Ovary (tissue), 7 donors: ENCODE measurements at regions not wholly inside any gene's neighbourhood (a gene's known extent, or its start where the extent isn't known, plus 50 kb on each side); places are given as distances from the start of the nearest gene placed in this dataset.

Source experiments
- DNase-seq, 5 donors: peaks; one replicate each; pipeline ENCODE4 v3.0.0-alpha.2; 2019 to 2020
- H3K27ac ChIP-seq, 2 donors: fragments of 200-600 bp; one replicate each; pipeline versions ENCODE4 v1.5.1 to v1.8.0; 2019 to 2022
- H3K27me3 ChIP-seq: fragments of 200-600 bp; one replicate; pipeline ENCODE4 v1.8.0; 2022
- H3K36me3 ChIP-seq: fragments of 200-600 bp; sonication (generic); one replicate; pipeline ENCODE4 v1.5.1; 2019
- H3K4me1 ChIP-seq: one replicate; pipeline ENCODE4 v1.8.1; 2013; ENCODE audit warnings: mild to moderate bottlenecking, moderate library complexity; ENCODE audit not compliant: insufficient read depth
- H3K4me3 ChIP-seq: fragments of 200-600 bp; sonication (generic); one replicate; pipeline ENCODE4 v1.5.1; 2017
- H3K9me3 ChIP-seq, 2 donors: fragments of 200-600 bp in 1 of 2; sonication (generic) in 1 of 2; one replicate each; pipeline versions ENCODE4 v1.5.1 to v1.8.1; 2013 to 2019; ENCODE audit warnings: mild to moderate bottlenecking in 1 of 2, moderate library complexity in 1 of 2
- EP300 ChIP-seq: sonication (generic); formaldehyde crosslinking; IDR thresholded peaks from one replicate; pipeline ENCODE4 v1.6.1; 2017; ENCODE audit warnings: antibody characterized with exemption
- POLR2A ChIP-seq: fragments of 450-650 bp; IDR thresholded peaks from one replicate; pipeline ENCODE4 v1.6.1; 2017; ENCODE audit warnings: antibody characterized with exemption, mild to moderate bottlenecking, moderate library complexity
- WGBS, 3 donors: extraction: QIAGEN DNeasy Blood & Tissue Kit in 1 of 3; methylation state at CpG; one replicate each; pipeline versions ENCODE4 v1.1.5 to v1.1.7; 2013 to 2017; 5-methylcytosine and 5-hydroxymethylcytosine counted together
- intact Hi-C, 4 donors: fragments of 100-400 bp; cut with DNase I; formaldehyde crosslinking; loops; one replicate each; pipeline versions ENCODE4 v1.11.0 to v1.15.1; 2022 to 2023
- TF ChIP-seq, protein P1 (sequence below), 3 donors: fragments of 450-650 bp in 2 of 3; fragments of 200-600 bp in 1 of 3; IDR thresholded peaks; one replicate each; pipeline versions ENCODE4 v1.5.1 to v1.8.0; 2016 to 2022; ENCODE audit warnings: antibody characterized with exemption in 3 of 3, mild to moderate bottlenecking in 1 of 3
- donor health status: DM: no; HTN: no; CAD: no; lungs with moderate emphysema.
- donor health status: DM: no; HTN: no; CAD: no.
- donor health status: Bipolar disorder and iron deficiency.
- donor health status: DM: no; HTN: no; CAD: no.
- donor health status: DM: yes; HTN: yes; CAD: no.

DNA sequence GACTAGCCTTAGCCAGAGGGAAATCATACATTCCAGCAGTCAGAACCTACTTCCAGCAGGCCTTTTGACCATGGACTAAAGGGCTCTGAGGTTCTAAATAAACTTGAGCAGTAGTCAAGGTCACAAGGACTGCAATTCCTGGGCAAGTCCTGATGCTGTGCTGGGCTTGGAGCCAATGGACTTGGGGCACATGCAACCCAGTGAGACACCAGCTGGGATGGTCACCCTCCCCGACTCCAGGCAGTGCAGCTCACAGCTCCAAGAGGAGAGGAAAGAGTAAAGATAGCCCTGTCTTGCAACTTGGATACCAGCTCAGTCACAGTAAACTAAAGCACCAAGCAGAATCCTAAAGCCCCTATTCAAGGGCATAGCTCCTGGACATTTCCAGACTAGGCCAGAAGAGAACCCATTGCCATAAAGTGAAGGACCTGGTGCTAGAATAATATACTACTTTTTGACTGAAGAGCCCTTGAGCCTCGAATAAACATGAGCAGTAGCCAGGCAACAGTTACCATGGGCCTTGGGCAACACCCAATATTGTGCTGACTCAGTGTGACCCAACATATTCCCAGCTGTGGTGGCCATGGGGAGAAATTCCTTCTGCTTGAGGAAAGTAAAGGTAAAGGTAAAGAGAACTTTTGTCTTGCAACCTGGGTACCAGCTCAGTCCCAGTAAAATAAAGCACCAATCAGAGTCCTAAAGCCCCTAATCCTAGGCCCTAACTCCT, 226.2 kb upstream of the CLEC14A start:
- 63 to 77% (median 70%) methylated on average over 2 of the region's 2 CpGs for WGBS, 3 donors
- Histone ChIP-seq H3K36me3 (no peaks in the 10 kb centered on the region), H3K27me3 (no peaks in the 10 kb centered on the region), H3K9me3 (no peaks in the 10 kb centered on the region), H3K27ac (no peak overlapping the region), H3K4me3 (no peak overlapping the region), H3K4me1 (no peaks in the 10 kb centered on the region)
- intact Hi-C loops, result no loop called here
- no peak for DNase-seq
- TF ChIP-seq, protein P1, sequence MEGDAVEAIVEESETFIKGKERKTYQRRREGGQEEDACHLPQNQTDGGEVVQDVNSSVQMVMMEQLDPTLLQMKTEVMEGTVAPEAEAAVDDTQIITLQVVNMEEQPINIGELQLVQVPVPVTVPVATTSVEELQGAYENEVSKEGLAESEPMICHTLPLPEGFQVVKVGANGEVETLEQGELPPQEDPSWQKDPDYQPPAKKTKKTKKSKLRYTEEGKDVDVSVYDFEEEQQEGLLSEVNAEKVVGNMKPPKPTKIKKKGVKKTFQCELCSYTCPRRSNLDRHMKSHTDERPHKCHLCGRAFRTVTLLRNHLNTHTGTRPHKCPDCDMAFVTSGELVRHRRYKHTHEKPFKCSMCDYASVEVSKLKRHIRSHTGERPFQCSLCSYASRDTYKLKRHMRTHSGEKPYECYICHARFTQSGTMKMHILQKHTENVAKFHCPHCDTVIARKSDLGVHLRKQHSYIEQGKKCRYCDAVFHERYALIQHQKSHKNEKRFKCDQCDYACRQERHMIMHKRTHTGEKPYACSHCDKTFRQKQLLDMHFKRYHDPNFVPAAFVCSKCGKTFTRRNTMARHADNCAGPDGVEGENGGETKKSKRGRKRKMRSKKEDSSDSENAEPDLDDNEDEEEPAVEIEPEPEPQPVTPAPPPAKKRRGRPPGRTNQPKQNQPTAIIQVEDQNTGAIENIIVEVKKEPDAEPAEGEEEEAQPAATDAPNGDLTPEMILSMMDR (IDR thresholded peaks at IDR 0.05), result no peak
- TF ChIP-seq POLR2A (no peak), EP300 (no peak)

DNA sequence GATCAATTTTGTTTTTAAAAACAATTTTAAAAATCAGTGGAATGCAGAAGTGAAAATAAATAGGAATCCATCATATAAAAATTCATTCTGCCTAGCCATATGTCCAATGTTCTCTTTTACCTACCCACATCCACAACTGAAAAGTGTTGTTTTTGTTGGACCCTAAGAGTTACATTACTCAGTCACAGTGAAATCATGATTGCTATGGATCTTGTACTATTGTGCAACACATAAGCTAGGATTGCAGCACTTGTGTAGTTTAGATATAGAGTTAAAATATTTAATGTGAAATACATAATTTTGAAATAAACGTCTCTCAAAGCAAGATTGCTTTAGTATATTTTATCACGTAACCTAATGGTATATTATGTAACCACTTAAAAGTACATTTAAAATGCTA, 213.3 kb upstream of the CLEC14A start:
- 67 to 88% (median 73%) methylated on average over 2 of the region's 2 CpGs for WGBS, 3 donors

DNA sequence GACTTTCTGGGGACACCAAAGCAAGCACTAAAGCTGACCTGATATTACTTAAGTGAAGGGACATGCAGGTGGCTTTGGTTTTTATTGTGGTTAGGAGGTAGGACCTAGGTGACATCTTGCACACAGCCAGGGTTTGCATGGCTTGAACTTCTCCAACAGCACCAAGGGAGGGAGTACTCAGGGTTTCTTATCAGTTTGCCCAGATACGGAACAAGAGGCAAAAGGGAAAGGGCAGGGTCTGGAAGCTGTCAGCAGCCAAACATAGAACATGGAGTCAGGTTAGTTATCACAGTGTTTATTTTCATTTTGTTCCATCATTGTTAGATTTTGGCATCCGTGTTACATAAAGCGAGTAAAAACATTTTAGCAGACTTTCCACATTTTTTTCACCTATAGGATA, 186.3 kb upstream of the CLEC14A start:
- no peaks in the 10 kb centered on the region for H3K9me3 ChIP-seq
- H3K4me3 ChIP-seq, result no peak overlapping the region
- no peak for DNase-seq
- WGBS, 3 donors, result 48 to 66% (median 49%) methylated on average over 3 of the region's 3 CpGs
- H3K4me1 ChIP-seq, result no peaks in the 10 kb centered on the region
- TF ChIP-seq POLR2A (no peak), EP300 (no peak)
- TF ChIP-seq, protein P1 (IDR thresholded peaks at IDR 0.05), result no peak
- no peaks in the 10 kb centered on the region for H3K36me3 ChIP-seq
- no peaks in the 10 kb centered on the region for H3K27me3 ChIP-seq
- intact Hi-C loops, result no loop called here
- H3K27ac ChIP-seq, result no peak overlapping the region

More for the DNA sequence above, 213.3 kb upstream of the CLEC14A start:
- DNase-seq, result no peak
- TF ChIP-seq EP300 (no peak), POLR2A (no peak)
- TF ChIP-seq, protein P1 (IDR thresholded peaks at IDR 0.05), result no peak
- H3K4me1 ChIP-seq, result no peaks in the 10 kb centered on the region
- H3K9me3 ChIP-seq, result no peaks in the 10 kb centered on the region
- H3K4me3 ChIP-seq, result no peak overlapping the region
- no peak overlapping the region for H3K27ac ChIP-seq
- H3K27me3 ChIP-seq, result no peaks in the 10 kb centered on the region
- intact Hi-C loops, result no loop called here
- no peaks in the 10 kb centered on the region for H3K36me3 ChIP-seq

DNA sequence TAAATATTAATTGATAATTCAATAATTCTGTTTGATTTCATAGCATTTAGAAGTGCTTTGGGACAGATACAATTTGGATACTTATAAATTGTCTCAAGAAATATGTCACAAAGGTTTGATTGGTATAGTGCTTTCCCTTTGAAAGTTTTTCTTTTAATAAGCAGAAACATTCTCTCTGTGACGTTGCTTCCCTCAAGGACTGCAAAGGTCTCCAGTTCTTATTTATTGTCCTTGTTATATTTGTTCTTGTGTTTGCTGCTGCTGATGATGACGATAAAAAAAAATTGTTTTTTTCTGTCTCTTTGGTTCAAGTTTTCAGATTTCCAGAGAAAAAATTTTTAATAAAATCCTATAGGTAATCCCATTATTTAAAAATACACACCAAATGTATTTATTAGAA, 176.3 kb upstream of the CLEC14A start:
- 71 to 83% (median 73%) methylated on average over 2 of the region's 2 CpGs for WGBS, 3 donors
- H3K4me3 ChIP-seq, result no peak overlapping the region
- intact Hi-C loops, result no loop called here
- no peaks in the 10 kb centered on the region for H3K36me3 ChIP-seq
- TF ChIP-seq POLR2A (no peak), EP300 (no peak)
- TF ChIP-seq, protein P1 (IDR thresholded peaks at IDR 0.05), result no peak
- no peak for DNase-seq
- H3K27ac ChIP-seq, result no peak overlapping the region
- no peaks in the 10 kb centered on the region for H3K27me3 ChIP-seq
- no peaks in the 10 kb centered on the region for H3K4me1 ChIP-seq
- no peaks in the 10 kb centered on the region for H3K9me3 ChIP-seq
